ENCODE measurements at regions not wholly inside any gene's neighbourhood (a gene's known extent, or its start where the extent isn't known, plus 50 kb on each side); places are given as distances from the start of the nearest gene placed in this dataset.

- TF ChIP-seq CTCF (IDR thresholded peaks at IDR 0.05 in 2 of 3, conservative IDR thresholded peaks at IDR 0.05 in 1 of 3; ENCODE audit: control insufficient read depth in 2 of 3, extremely low read depth in 1 of 3, insufficient read depth in 1 of 3, low read depth in 3 of 3, low read length in 3 of 3), result no peak
- TF ChIP-seq ATF2 (IDR thresholded peaks at IDR 0.05; ENCODE audit: low read length), result no peak
Measured at GRCh38 chr18:40569605-40570004, 1385.4 kb upstream of the PIK3C3 start.

Measured in GM12878 (cell line).